ENCODE measurements at regions not wholly inside any gene's neighbourhood (a gene's known extent, or its start where the extent isn't known, plus 50 kb on each side); places are given as distances from the start of the nearest gene placed in this dataset.

GRCh38 chr6:128642132-128642531, 121.7 kb upstream of the PTPRK start:
- no peak for TF ChIP-seq EGR1 (IDR thresholded peaks at IDR 0.05; ENCODE audit: low read depth in 2 of 2)
- TF ChIP-seq RXRA (IDR thresholded peaks at IDR 0.05) = no peak
- TF ChIP-seq REST (IDR thresholded peaks at IDR 0.05) = no peak
- no peak for TF ChIP-seq CTCF (IDR thresholded peaks at IDR 0.05; ENCODE audit: low read depth, low read length, missing input control)

Measured in liver (tissue), 3 donors.